H7 (cell line): ENCODE measurements at regions not wholly inside any gene's neighbourhood (a gene's known extent, or its start where the extent isn't known, plus 50 kb on each side); places are given as distances from the start of the nearest gene placed in this dataset.

Experiments used
- DNase-seq: peaks from one replicate; pipeline ENCODE4 v3.0.0; 2012
- H3K27me3 ChIP-seq: 2 replicates; pipeline ENCODE4 v1.6.0; 2011; ENCODE audit warnings: mild to moderate bottlenecking, low read length; ENCODE audit not compliant: control insufficient read depth, insufficient read depth
- H3K36me3 ChIP-seq: replicated peaks from 2 replicates; pipeline ENCODE4 v1.5.1; 2011; ENCODE audit warnings: low read length; ENCODE audit not compliant: control insufficient read depth, insufficient read depth
- H3K4me3 ChIP-seq: 2 replicates; pipeline ENCODE4 v1.5.1; 2011; ENCODE audit warnings: low read depth, mild to moderate bottlenecking, control low read depth, low read length, moderate library complexity; ENCODE audit not compliant: insufficient read depth

GRCh38 chr20:11032611-11033010 lies 358.8 kb upstream of the JAG1 start:
- H3K27me3 ChIP-seq = no peaks in the 10 kb centered on the region
- no peak for DNase-seq
- no peak overlapping the region for H3K4me3 ChIP-seq
- H3K36me3 ChIP-seq = no peaks in the 10 kb centered on the region

GRCh38 chr20:11034025-11034424 lies 360.2 kb upstream of the JAG1 start:
- no peaks in the 10 kb centered on the region for H3K27me3 ChIP-seq

DNA sequence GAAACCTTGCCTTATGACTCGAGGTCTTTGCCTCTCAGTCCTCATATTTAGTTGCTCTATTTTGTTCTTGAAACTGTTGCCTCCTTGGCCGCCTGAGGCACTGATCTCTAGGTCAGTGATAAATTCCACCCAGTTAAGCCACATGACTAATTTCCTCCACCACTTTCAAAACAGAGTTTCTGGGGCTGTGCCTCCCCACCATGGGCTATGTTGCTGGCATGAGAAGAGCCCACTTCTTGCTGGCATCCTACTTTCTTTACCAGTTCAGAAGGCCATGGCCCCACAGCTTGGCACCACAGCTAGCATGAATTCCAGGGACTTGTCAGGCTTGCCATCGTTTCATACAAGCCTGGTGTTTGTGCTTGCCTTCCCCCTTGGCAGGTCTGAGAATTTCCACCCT lies 361.4 kb upstream of the JAG1 start:
- Histone ChIP-seq H3K4me3 (no peak overlapping the region), H3K36me3 (no peaks in the 10 kb centered on the region), H3K27me3 (no peaks in the 10 kb centered on the region)
- no peak for DNase-seq

More at GRCh38 chr20:11034025-11034424, 360.2 kb upstream of the JAG1 start:
- Histone ChIP-seq H3K36me3 (no peaks in the 10 kb centered on the region), H3K4me3 (no peak overlapping the region)
- no peak for DNase-seq

DNA sequence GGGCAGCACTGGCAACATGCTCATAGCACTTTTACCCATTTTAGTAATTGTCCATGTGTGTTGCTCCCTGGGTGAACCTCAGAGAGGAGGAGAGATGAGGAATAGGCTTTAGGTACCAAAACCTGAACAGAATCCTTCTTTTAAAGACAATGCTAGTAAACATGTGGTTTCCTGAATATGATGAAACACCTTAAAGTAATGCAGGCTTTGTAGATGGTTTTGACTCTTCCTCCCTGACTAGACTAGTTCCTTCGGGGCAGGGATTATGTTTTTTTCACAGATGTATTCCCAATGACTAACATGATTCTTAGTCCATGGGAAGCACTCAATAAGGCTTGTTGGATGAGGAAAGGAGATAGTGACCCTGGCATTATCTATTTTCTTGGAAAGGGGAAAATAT lies 367.6 kb upstream of the JAG1 start:
- H3K36me3 ChIP-seq = no peaks in the 10 kb centered on the region
- no peak for DNase-seq
- no peaks in the 10 kb centered on the region for H3K27me3 ChIP-seq
- H3K4me3 ChIP-seq = no peak overlapping the region

GRCh38 chr20:11043001-11043400 lies 369.2 kb upstream of the JAG1 start:
- no peak overlapping the region for H3K4me3 ChIP-seq
- H3K27me3 ChIP-seq = no peaks in the 10 kb centered on the region
- DNase-seq = no peak

GRCh38 chr20:11044561-11044960 lies 370.8 kb upstream of the JAG1 start:
- H3K4me3 ChIP-seq = no peak overlapping the region
- H3K27me3 ChIP-seq = no peaks in the 10 kb centered on the region
- H3K36me3 ChIP-seq = no peaks in the 10 kb centered on the region
- DNase-seq = no peak

More at GRCh38 chr20:11043001-11043400, 369.2 kb upstream of the JAG1 start:
- no peaks in the 10 kb centered on the region for H3K36me3 ChIP-seq

- Histone ChIP-seq H3K4me3 (no peak overlapping the region), H3K27me3 (no peaks in the 10 kb centered on the region), H3K36me3 (no peaks in the 10 kb centered on the region)
- DNase-seq = no peak
Measured at GRCh38 chr20:11045412-11046175, 371.8 kb upstream of the JAG1 start.

- no peak for DNase-seq
- Histone ChIP-seq H3K36me3 (no peaks in the 10 kb centered on the region), H3K27me3 (no peaks in the 10 kb centered on the region), H3K4me3 (no peak overlapping the region)
Measured at GRCh38 chr20:11047559-11047958, 373.8 kb upstream of the JAG1 start.

GRCh38 chr20:11048739-11049138 lies 374.9 kb upstream of the JAG1 start:
- DNase-seq = no peak
- H3K36me3 ChIP-seq = no peaks in the 10 kb centered on the region

GRCh38 chr20:11050350-11050749 lies 376.6 kb upstream of the JAG1 start:
- Histone ChIP-seq H3K27me3 (no peaks in the 10 kb centered on the region), H3K36me3 (no peaks in the 10 kb centered on the region), H3K4me3 (no peak overlapping the region)
- no peak for DNase-seq

More at GRCh38 chr20:11048739-11049138, 374.9 kb upstream of the JAG1 start:
- no peaks in the 10 kb centered on the region for H3K27me3 ChIP-seq
- no peak overlapping the region for H3K4me3 ChIP-seq

- no peak for DNase-seq
- Histone ChIP-seq H3K4me3 (no peak overlapping the region), H3K27me3 (no peaks in the 10 kb centered on the region), H3K36me3 (no peaks in the 10 kb centered on the region)
Measured at GRCh38 chr20:11051136-11051535, 377.3 kb upstream of the JAG1 start.

DNA sequence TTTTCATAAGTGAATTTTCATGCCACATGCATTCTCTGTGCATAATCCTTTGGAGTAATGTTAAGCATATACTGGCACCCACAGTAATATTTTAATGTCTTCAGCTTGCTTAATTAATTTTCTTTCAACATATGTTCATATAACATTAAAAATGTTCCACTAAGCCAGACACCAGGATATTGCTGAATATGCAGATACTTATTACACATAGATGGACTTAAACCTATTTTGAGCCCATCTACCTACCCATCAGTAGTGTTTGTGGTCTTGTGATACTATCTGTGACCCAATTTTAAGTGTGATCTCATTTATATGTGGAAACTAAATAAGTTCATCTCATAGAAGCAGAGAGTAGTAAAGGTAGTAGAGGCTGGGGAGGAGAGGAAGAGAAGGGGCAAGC lies 379.5 kb upstream of the JAG1 start:
- no peak overlapping the region for H3K4me3 ChIP-seq
- no peaks in the 10 kb centered on the region for H3K36me3 ChIP-seq
- H3K27me3 ChIP-seq = no peaks in the 10 kb centered on the region
- no peak for DNase-seq

GRCh38 chr20:11054266-11054993 lies 380.6 kb upstream of the JAG1 start:
- H3K4me3 ChIP-seq = no peak overlapping the region
- no peaks in the 10 kb centered on the region for H3K27me3 ChIP-seq
- no peaks in the 10 kb centered on the region for H3K36me3 ChIP-seq
- no peak for DNase-seq

GRCh38 chr20:11056414-11056813 lies 382.6 kb upstream of the JAG1 start:
- H3K4me3 ChIP-seq = no peak overlapping the region
- H3K27me3 ChIP-seq = no peaks in the 10 kb centered on the region
- no peaks in the 10 kb centered on the region for H3K36me3 ChIP-seq
- no peak for DNase-seq

GRCh38 chr20:11057624-11058023 lies 383.8 kb upstream of the JAG1 start:
- H3K4me3 ChIP-seq = no peak overlapping the region
- H3K36me3 ChIP-seq = no peaks in the 10 kb centered on the region
- DNase-seq = no peak

More at GRCh38 chr20:11057624-11058023, 383.8 kb upstream of the JAG1 start:
- H3K27me3 ChIP-seq = no peaks in the 10 kb centered on the region
